Esophagus squamous epithelium (tissue), 5 donors: ENCODE measurements at regions not wholly inside any gene's neighbourhood (a gene's known extent, or its start where the extent isn't known, plus 50 kb on each side); places are given as distances from the start of the nearest gene placed in this dataset.

Source experiments
- DNase-seq: peaks from one replicate; lab custom pipeline; 2025; lab: John Stamatoyannopoulos, UW
- H3K27ac ChIP-seq, 4 donors: fragments of 200-600 bp; sonication (generic); one replicate each; pipeline ENCODE4 v1.5.1; 2016 to 2019; ENCODE audit warnings: mild to moderate bottlenecking in 1 of 4
- H3K27me3 ChIP-seq, 4 donors: fragments of 200-600 bp; sonication (generic); 1 replicate in 3 of 4; 2 replicates in 1 of 4; pipeline versions ENCODE4 v1.5.1 to v1.6.0; 2017 to 2021; ENCODE audit warnings: antibody characterized with exemption in 1 of 4
- H3K36me3 ChIP-seq, 3 donors: fragments of 200-600 bp; sonication (generic); one replicate each; pipeline ENCODE4 v1.5.1; 2016 to 2019
- H3K4me1 ChIP-seq, 3 donors: fragments of 200-600 bp; sonication (generic); one replicate each; pipeline ENCODE4 v1.5.1; 2017 to 2019
- H3K4me3 ChIP-seq, 4 donors: fragments of 200-600 bp; sonication (generic); 1 replicate in 3 of 4; 2 replicates in 1 of 4; pipeline ENCODE4 v1.5.1; 2016 to 2019; ENCODE audit warnings: mild to moderate bottlenecking in 2 of 4, moderate library complexity in 1 of 4
- H3K9me3 ChIP-seq, 3 donors: fragments of 200-600 bp; sonication (generic); one replicate each; pipeline ENCODE4 v1.5.1; 2016 to 2019
- CTCF ChIP-seq, 6 experiments: fragments of 450-650 bp in 4 of 6; fragments of 200-600 bp in 2 of 6; sonication (generic) in 2 of 6; IDR thresholded peaks; one replicate each; pipeline ENCODE4 v1.5.1; 2016 to 2019; ENCODE audit warnings: antibody characterized with exemption in 6 of 6, mild to moderate bottlenecking in 4 of 6, moderate library complexity in 4 of 6
- POLR2A ChIP-seq, 4 donors: fragments of 450-650 bp; IDR thresholded peaks; one replicate each; pipeline ENCODE4 v1.6.1; 2017; ENCODE audit warnings: antibody characterized with exemption in 4 of 4, mild to moderate bottlenecking in 4 of 4, moderate library complexity in 3 of 4
- WGBS, 2 donors: methylation state at CpG; one replicate each; pipeline ENCODE4 v1.1.5; 2018; 5-methylcytosine and 5-hydroxymethylcytosine counted together
- intact Hi-C: fragments of 100-400 bp; cut with DNase I; formaldehyde crosslinking; loops from one replicate; pipeline ENCODE4 v1.15.0; 2022
- donor health status: DM: yes; HTN: yes; CAD: no.

DNA sequence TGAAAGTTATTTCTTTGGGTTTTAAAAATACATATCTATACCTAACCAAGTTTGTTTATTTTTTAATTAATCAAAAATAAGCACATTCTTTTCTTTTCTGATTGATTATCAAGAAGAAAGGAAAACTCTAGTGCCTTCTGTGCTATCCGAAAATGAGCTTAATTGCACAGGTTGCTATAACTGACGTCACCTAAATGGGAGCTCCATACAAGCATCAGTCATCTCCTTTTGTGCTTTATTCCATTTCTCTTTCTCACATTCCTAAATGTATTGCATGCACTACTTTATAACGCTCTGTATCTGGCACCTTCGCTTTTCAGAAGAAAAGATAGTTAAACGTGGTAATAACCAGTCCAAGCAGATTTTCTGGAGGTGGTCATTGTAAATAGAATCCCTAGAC is 675.0 kb downstream of the STPG2 start:
- Histone ChIP-seq H3K9me3 (no peaks in the 10 kb centered on the region), H3K27me3 (no peaks in the 10 kb centered on the region), H3K4me3 (no peak overlapping the region), H3K36me3 (no peaks in the 10 kb centered on the region), H3K4me1 (no peaks in the 10 kb centered on the region), H3K27ac (no peak overlapping the region)
- WGBS, 2 donors, result 71 to 87% methylated on average over 5 of the region's 5 CpGs
- DNase-seq, result no peak
- intact Hi-C loops, result no loop called here
- no peak for TF ChIP-seq POLR2A (IDR thresholded peaks at IDR 0.05)
- no peak for TF ChIP-seq CTCF (IDR thresholded peaks at IDR 0.05)

DNA sequence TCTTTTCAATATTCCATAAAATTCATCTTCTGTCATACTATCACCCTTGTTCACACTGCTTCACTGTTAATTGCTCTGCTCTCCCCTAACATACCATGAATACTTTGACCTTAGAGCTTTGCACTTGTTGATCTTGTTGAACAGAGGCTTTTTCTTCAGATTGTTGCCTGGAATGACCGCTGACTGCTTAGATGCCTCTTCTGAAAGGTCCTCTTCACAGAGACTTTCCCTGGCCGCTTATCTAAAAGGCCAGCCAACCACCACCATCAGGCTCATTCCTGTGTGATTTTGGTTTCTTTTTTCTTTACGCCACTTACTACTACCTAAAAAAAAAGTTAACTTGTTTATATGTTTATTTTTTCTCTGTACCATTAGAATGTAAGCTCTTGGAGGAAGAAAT is 667.7 kb downstream of the STPG2 start:
- no peaks in the 10 kb centered on the region for H3K36me3 ChIP-seq
- no peak for TF ChIP-seq CTCF (IDR thresholded peaks at IDR 0.05)
- TF ChIP-seq POLR2A (IDR thresholded peaks at IDR 0.05), result no peak
- H3K9me3 ChIP-seq, result no peaks in the 10 kb centered on the region
- DNase-seq, result no peak
- H3K27me3 ChIP-seq, result no peaks in the 10 kb centered on the region
- intact Hi-C loops, result no loop called here
- H3K27ac ChIP-seq, result no peak overlapping the region
- 78% methylated on average over 3 of the region's 3 CpGs for WGBS, 2 donors
- no peak overlapping the region for H3K4me3 ChIP-seq
- H3K4me1 ChIP-seq, result no peaks in the 10 kb centered on the region

- Histone ChIP-seq H3K4me1 (no peaks in the 10 kb centered on the region), H3K27ac (no peak overlapping the region), H3K27me3 (no peaks in the 10 kb centered on the region), H3K9me3 (no peaks in the 10 kb centered on the region), H3K4me3 (no peak overlapping the region), H3K36me3 (no peaks in the 10 kb centered on the region)
- no peak for DNase-seq
- no peak for TF ChIP-seq CTCF (IDR thresholded peaks at IDR 0.05)
- no peak for TF ChIP-seq POLR2A (IDR thresholded peaks at IDR 0.05)
- WGBS, 2 donors, result 67 to 69% methylated on average over 3 of the region's 3 CpGs
- intact Hi-C loops, result no loop called here
These were observed 665.3 kb downstream of the STPG2 start for GRCh38 chr4:97477974-97478373.

DNA sequence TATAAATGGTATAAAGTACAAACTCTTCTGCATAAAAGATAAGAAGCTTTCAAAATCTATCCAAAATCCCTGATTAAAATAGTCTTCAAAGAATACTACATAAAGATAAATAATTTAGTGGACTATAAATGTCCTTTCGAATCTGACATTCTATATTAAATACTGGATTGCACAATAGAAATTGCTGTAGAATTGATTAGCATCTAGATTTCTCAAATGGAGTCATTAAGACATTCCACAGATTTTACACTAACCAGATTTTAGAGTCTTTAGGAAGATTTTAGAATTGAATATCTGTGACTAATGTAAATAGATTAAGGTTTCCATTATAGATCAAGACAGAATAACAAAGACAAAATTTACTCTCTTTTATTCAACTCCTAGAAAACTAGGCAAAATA is 663.9 kb downstream of the STPG2 start:
- no peak overlapping the region for H3K27ac ChIP-seq
- no peaks in the 10 kb centered on the region for H3K36me3 ChIP-seq
- no peaks in the 10 kb centered on the region for H3K9me3 ChIP-seq
- no peak for DNase-seq
- H3K4me1 ChIP-seq, result no peaks in the 10 kb centered on the region
- 44 to 81% methylated on average over 1 of the region's 1 CpG for WGBS, 2 donors
- TF ChIP-seq POLR2A (IDR thresholded peaks at IDR 0.05), result no peak
- TF ChIP-seq CTCF (IDR thresholded peaks at IDR 0.05), result no peak
- intact Hi-C loops, result no loop called here
- no peaks in the 10 kb centered on the region for H3K27me3 ChIP-seq
- H3K4me3 ChIP-seq, result no peak overlapping the region

GRCh38 chr4:97491856-97492255 is 651.4 kb downstream of the STPG2 start:
- H3K27me3 ChIP-seq, result no peaks in the 10 kb centered on the region
- no peak for TF ChIP-seq CTCF (IDR thresholded peaks at IDR 0.05)
- H3K4me1 ChIP-seq, result no peaks in the 10 kb centered on the region
- H3K27ac ChIP-seq, result no peak overlapping the region
- no peak for DNase-seq
- no peak overlapping the region for H3K4me3 ChIP-seq
- no peaks in the 10 kb centered on the region for H3K36me3 ChIP-seq
- intact Hi-C loops, result no loop called here
- 67 to 83% methylated on average over 3 of the region's 3 CpGs for WGBS, 2 donors
- H3K9me3 ChIP-seq, result no peaks in the 10 kb centered on the region
